GM06990 (cell line): ENCODE measurements at regions not wholly inside any gene's neighbourhood (a gene's known extent, or its start where the extent isn't known, plus 50 kb on each side); places are given as distances from the start of the nearest gene placed in this dataset.
"Not testable (repeated sequence)": the region's sequence is repeated elsewhere in the genome, so short reads cannot be mapped to it uniquely, and the experiment has no call there.

Source experiments
- DNase-seq: peaks from one replicate; pipeline ENCODE4 v3.0.0-alpha.2; 2011; ENCODE audit not compliant: insufficient read length; ENCODE audit errors: extremely low read depth
- H3K27me3 ChIP-seq: replicated peaks from 2 replicates; pipeline ENCODE4 v1.6.0; 2011; ENCODE audit warnings: low read length; ENCODE audit not compliant: control insufficient read depth, insufficient read depth
- H3K36me3 ChIP-seq: 2 replicates; pipeline ENCODE4 v1.5.1; 2011; ENCODE audit warnings: low read length; ENCODE audit not compliant: control insufficient read depth, insufficient read depth
- H3K4me3 ChIP-seq: replicated peaks from 2 replicates; pipeline ENCODE4 v1.5.1; 2011; ENCODE audit warnings: low read depth, mild to moderate bottlenecking, control low read depth, low read length
- TF ChIP-seq, protein P1 (sequence below): IDR thresholded peaks from 2 replicates; pipeline ENCODE4 v1.5.1; 2011; ENCODE audit warnings: low read length, control low read depth, mild to moderate bottlenecking, inconsistent platforms; ENCODE audit not compliant: insufficient read depth, poor library complexity, severe bottlenecking

DNA sequence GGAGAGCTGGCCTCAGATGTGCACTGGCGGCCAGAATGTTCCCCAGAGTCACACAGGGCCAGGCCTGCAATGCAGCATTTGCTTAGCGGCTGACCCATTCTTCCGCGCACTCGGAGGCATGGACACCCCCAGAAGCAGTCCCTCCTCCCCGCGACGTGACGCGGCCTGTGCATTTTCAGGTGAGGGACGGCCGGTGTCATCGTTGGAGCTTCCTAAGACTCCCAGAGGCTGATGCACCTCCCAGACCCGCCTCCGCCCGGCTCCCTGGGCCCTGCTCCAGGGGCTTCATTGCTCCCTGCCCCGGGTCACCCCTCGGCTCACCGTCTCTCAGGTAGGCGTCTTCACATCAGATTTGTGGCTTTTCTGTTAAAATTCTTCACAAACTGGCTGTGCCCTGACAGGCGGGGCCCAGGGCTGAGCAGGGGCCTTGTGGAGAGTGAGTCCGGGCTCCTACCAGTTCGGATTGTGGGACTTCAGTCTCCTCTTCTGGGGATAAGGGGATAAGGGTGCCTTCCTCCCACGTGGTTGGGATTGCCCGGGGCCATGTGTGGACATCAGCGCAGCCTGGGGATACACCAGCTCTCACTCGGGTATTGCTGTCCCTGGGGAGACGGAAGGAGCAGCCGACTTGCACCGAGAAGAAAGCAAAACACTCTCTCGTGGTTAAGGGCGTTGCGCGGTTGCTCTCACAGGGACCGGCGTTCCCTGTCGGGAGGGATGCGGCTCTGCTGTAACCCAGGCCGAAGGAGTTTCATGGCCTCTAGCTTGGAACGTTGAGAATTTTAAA lies 249.1 kb downstream of the ADGRD1 start:
- no peak overlapping the region for H3K4me3 ChIP-seq
- H3K27me3 ChIP-seq = no peaks in the 10 kb centered on the region; the same call in 1 of the 2 replicates
- no peaks in the 10 kb centered on the region for H3K36me3 ChIP-seq
- TF ChIP-seq, protein P1, sequence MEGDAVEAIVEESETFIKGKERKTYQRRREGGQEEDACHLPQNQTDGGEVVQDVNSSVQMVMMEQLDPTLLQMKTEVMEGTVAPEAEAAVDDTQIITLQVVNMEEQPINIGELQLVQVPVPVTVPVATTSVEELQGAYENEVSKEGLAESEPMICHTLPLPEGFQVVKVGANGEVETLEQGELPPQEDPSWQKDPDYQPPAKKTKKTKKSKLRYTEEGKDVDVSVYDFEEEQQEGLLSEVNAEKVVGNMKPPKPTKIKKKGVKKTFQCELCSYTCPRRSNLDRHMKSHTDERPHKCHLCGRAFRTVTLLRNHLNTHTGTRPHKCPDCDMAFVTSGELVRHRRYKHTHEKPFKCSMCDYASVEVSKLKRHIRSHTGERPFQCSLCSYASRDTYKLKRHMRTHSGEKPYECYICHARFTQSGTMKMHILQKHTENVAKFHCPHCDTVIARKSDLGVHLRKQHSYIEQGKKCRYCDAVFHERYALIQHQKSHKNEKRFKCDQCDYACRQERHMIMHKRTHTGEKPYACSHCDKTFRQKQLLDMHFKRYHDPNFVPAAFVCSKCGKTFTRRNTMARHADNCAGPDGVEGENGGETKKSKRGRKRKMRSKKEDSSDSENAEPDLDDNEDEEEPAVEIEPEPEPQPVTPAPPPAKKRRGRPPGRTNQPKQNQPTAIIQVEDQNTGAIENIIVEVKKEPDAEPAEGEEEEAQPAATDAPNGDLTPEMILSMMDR = no peak
- no peak for DNase-seq

DNA sequence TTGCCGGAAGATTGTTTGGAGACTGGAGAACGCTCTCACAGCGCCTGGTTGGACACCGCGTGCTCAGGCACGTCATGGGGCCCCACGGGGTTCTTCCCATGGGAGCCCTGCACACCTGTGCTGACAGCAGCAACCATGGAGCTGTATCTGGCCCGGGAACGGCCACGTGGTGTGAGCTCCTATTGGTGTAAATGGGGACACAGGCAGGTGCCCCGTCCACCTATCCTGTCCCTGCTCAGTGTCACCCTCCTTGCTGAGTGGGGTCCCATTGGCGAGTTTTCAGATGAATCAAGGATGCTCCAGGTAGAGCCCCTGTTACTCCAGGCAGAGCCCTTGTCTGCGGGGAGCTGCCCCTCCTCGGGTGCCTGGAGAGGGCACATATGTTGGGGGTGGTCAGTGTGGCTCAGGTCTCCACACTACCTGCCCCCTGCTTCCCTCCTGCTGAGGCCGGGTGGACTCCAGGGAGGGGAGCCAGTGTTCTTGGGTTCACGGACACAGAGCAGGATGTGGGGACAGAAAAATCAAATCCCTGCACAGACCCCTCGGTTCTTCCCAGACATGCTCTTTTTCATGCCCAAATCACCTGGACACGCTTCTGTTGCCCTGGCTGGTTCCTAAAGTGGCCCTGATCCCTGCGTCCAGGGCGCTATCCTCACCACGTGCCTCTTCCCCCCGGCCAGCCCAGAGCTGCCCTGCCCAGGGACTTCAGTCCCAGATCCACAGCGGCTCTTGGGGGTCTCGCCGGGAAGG lies 250.1 kb downstream of the ADGRD1 start:
- Histone ChIP-seq H3K36me3 (no peaks in the 10 kb centered on the region), H3K27me3 (no peaks in the 10 kb centered on the region; the same call in 1 of the 2 replicates), H3K4me3 (no peak overlapping the region)
- DNase-seq = no peak
- TF ChIP-seq, protein P1 = no peak

DNA sequence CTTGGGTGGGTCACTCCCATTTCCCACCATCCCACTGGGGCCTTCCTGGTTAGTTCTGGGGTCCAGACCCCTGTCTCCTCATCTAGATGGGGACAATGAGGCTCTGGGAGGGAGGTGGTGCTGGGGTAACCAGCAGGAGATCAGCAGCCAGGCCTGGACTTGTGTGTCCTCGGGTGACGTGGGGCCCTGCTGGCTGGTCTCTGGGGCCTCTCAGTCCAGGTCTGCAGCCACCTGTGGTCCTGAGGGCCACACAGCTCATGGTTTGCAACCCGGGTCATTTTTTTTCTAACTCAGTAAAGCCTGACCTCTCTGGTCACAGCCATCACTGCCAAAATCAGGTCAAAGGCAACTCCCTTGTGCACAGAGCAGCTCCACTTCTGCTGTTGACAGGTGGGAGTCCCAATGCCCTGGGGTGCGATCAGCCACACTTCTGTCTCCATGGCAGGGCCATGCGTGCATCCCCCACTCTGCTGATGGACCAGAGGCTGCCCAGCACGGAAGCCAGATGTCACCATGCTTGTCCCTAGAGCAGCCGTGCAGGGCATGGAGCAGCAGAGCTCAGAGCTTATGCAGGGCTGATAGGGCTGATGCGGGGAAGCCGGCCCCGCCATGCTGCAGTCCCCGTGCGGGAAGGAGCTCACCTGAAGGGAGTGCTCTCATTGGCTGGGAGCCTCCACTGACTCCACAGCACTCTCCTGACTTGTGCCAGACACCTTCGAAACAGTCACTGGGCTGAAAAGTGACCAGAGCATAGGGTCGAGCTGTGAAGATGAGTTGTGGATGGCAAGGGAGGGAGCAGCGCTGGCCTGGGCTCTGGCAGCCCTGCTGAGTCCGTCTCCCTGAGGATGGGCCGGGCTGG lies 250.9 kb downstream of the ADGRD1 start:
- no peaks in the 10 kb centered on the region for H3K36me3 ChIP-seq
- TF ChIP-seq, protein P1 = no peak
- no peak overlapping the region for H3K4me3 ChIP-seq
- no peak for DNase-seq
- H3K27me3 ChIP-seq = no peaks in the 10 kb centered on the region; the same call in 1 of the 2 replicates

DNA sequence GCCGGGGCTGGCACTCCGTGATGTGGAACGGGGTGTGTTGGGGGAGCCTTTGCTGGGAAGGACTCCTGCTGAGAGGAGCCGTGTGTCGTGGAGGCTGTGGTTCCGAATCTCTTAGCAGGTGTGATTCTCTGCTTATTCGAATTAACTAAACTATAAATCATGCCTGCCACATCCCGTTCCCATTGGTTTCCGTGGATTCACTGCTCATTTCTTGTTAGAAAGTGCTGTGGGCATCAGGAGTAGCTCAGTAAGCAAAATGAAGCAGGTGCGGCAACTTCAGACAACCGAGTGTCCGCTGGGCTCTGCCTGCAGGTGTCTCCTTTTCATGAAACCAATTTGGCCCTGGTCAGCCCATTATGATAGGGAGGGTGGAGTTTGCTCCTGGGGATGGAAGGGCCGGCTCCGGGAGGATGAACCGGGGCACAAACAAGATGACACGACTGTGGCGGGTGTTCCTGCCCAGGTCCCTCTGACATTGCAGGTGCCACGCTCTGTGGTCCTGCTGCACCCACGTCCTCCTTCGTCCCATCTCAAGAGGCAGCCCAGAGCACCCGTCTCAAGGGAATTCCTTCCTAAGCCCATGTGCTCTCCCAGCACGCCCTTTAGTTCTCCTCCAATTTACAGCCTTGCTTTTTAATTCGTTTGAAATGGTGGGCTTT lies 251.7 kb downstream of the ADGRD1 start:
- not testable (repeated sequence) for DNase-seq, H3K36me3 ChIP-seq, H3K4me3 ChIP-seq, H3K27me3 ChIP-seq

DNA sequence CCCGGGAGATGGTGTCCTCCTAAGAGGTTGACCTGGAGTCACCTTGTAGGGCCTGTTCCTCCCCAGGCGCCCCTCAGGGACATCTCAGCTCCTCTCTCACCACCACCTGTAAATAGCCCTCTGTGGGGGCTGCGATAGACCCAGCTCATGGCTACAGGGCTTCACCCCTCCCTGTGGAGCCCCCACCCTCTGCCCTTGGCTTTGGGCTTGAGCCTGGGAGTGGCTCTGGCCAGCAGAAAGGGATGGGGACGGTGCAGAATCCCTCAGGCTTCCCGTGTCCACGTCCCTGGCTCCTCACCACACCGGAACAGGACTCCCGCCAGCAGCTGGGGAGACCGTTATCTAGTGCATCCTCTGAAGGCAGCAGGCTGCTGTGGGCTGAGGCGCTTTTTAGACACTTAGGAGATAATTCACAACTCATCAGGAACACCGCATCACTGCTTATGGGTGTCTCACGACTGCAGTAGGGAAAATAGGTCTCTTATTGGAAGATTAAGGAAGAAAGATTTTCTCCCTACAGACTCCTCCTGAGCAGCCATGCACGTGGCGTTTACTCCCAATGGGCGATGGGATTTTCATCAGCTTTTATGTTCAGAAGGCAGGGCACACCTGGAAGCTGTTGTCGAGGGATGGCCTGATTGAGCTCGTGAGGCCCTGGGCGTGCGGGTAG lies 253.1 kb downstream of the ADGRD1 start:
- H3K27me3 ChIP-seq, H3K36me3 ChIP-seq, H3K4me3 ChIP-seq, DNase-seq: not testable (repeated sequence)

DNA sequence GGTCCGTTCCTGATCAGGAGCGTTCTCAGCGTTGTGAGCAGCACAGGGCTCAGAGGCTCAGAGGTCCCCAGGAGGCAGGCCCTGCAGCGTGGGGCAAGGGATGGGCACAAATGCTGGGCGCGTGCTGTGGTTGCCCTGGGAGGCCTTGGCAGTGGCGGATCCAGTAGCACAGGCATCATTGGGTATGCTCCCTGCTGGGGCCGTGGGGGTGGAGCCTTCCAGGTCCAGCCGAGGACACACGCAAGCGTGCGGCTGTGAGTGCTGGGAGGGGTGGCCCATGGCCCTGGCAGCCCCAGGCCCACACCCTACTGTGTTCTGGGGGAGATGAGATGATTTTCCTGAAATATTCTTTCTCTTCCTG lies 253.6 kb downstream of the ADGRD1 start:
- not testable (repeated sequence) for H3K36me3 ChIP-seq, DNase-seq, H3K4me3 ChIP-seq, H3K27me3 ChIP-seq

DNA sequence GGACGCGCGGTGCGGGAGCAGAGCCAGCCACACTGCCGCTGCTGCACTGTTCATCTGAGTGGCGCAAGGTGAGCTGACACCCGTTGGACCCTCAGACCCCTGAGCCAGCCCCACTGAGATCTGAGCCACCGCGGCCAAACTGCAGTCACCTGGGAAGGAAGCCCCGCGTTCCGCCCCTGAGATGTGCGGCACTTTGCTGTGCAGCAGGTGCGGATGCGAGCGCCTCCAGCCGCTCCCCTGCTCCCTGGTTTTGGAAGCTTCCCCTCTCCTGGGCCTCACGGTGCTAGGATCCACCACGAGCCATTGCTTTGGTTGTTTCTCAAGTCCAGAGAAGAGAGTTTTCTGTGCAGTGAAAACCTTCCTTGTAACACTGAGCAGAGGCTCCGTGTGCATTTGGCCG lies 254.1 kb downstream of the ADGRD1 start:
- DNase-seq, H3K4me3 ChIP-seq, H3K36me3 ChIP-seq, H3K27me3 ChIP-seq: not testable (repeated sequence)
